HCEC 1CT (cell line): ENCODE measurements at regions not wholly inside any gene's neighbourhood (a gene's known extent, or its start where the extent isn't known, plus 50 kb on each side); places are given as distances from the start of the nearest gene placed in this dataset.
"Not testable (repeated sequence)": the region's sequence is repeated elsewhere in the genome, so short reads cannot be mapped to it uniquely, and the experiment has no call there.

ENCODE experiments used
- DNase-seq: peaks from one replicate; pipeline ENCODE4 v3.0.0-alpha.2; 2017

- DNase-seq, result peak; percentile 95
Measured at GRCh38 chr21:10325546-10325945, 195.8 kb upstream of the TPTE start.

- DNase-seq, result not testable (repeated sequence)
Measured at GRCh38 chr21:10326146-10326545, 195.2 kb upstream of the TPTE start.

DNA sequence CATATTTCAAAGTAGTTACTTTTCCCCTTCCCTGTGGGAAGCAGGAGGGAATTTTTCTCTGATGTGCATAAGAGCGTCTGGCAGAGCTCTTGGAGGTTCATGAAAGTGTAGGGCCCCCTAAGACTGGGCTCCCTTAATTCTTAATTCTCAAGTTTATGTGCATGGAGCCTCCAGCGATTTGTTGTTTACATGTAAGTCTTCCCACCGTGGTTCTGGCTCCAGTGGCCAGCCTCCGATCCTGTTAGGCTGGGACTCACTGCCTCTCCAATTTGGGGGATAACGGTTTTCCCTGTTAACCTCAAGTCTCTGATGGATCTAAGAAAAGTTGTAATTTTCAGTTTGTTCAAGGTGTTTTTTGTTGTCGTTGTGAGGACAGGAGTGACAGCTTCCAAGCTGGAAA lies 192.7 kb upstream of the TPTE start:
- not testable (repeated sequence) for DNase-seq

GRCh38 chr21:10330641-10331119 lies 190.7 kb upstream of the TPTE start:
- not testable (repeated sequence) for DNase-seq

DNA sequence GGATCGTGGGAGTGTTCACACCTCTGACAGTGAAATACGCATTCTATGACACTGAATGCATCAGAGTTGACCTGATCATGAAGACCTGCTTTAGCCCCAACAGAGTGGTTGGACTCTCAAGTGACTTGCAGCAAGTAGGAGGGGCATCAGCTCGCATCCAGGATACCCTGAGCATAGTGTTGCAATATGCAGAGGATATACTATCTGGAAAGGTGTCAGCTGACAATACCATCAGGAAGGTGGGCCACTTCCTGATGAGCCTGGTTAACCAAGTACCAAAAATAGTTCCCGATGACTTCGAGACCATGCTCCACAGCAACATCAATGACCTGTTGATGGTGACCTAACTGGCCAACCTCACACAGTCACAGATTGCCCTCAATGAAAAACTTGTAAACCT lies 190.2 kb upstream of the TPTE start:
- not testable (repeated sequence) for DNase-seq

GRCh38 chr21:10332935-10333334 lies 188.4 kb upstream of the TPTE start:
- DNase-seq, result not testable (repeated sequence)

DNA sequence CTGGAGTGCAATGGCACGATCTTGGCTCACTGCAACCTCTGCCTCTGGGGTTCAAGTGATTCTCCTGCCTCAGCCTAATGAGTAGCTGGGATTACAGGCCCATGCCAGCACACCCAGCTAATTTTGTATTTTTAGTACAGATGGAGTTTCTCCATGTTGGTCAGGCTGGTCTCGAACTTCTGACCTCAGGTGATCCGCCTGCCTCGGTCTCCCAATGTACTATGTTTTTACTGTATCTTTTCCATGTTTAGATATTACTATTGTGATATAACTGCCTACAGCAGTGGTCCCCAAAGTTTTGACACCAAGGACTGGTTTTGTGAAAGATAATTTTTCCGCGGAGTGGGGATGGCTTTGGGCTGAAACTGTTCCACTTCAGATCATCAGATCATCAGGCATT lies 187.0 kb upstream of the TPTE start:
- not testable (repeated sequence) for DNase-seq

DNA sequence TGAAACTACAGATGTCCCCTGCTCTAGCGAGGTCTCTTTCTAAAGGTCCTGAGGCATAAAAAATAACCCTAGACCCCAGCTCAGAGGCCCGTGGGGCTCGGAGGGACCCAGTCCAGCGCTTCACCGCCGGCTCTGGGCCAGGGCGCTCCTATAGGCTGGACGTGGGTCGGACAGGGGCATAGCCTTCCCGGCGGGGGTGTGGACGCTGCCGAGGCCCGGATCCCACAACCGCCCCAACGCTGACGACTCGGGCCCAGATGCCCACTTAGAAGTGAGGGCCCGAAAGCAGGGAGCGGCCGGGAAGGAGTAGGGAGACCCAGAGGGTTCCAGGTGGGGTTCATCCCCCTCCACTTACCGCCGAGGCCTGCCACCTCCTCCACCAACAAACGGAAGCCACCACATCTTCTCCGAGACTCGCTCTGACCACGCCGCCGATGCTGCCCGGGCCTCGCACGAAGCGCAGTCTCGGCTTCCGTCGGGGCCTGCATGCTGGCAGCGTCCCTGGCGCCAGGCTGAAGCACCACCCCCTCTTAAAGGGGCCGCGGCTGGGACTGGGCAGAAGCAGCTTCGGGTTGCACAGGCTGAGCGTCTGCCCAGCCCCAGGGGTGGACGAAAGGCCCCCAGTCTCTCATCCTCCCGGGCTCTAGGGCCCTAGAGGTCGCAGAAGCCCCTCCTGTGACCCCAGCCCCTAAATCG lies 179.0 kb upstream of the TPTE start:
- not testable (repeated sequence) for DNase-seq

DNA sequence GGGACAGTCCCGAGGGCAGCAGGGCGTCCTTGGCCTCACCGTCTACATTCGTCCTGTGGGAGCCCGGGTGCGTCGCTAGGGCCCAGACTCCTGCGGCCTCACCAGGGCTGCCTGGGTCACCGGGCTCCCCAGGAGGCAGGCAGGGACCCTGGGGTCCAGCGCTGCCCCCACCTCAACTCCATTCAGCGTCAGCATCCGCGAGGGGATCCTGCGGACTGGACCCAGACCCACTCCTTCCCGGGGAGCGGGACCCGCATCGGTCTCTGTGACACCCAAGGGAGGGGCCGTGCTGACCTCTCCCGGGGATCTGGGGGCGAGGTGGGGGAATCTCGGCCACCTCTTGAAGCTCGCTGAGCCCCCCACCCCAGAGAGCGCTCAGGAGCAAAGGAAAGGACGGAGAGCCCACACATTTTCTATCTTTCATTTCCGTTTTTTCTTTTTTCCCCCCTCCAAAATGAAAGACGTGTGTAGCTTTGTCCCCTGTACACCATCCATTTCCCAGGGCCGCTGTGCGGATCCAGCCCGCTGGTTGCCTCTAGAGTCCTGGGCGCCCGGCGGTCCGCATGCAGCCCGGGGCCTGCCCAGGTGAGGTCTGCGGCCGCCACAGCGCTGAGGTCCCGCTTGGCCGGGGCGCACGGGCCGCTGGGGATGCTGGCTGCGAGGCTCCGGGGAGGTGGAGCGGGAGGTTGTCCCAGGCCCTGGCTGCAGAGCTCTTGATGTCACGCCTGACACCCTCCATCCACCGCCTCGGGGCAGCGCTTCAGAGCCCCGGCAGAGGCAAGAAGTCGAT lies 178.0 kb upstream of the TPTE start:
- DNase-seq, result not testable (repeated sequence)

GRCh38 chr21:10344266-10344665 lies 177.1 kb upstream of the TPTE start:
- DNase-seq, result not testable (repeated sequence)

DNA sequence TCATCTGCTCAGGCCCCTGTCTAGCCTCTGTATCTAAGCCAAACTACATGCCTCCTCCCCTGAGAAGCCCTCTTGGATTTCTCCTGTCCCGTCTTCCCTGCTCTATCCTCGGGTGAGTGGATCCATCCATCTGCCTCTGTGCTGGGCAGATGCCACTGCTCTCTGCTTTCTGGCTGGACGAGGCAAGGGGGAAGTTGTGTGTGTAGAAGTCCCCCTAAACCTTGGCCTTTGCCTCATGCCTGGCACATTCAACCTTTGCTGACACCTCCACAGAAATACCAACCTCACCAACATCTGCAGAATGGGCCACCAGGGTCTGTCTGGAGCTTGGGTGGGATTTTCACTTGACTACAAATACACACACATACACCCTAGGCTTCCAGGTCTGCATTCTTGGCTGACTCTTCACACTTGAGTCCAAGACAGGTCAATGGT lies 176.2 kb upstream of the TPTE start:
- not testable (repeated sequence) for DNase-seq

DNA sequence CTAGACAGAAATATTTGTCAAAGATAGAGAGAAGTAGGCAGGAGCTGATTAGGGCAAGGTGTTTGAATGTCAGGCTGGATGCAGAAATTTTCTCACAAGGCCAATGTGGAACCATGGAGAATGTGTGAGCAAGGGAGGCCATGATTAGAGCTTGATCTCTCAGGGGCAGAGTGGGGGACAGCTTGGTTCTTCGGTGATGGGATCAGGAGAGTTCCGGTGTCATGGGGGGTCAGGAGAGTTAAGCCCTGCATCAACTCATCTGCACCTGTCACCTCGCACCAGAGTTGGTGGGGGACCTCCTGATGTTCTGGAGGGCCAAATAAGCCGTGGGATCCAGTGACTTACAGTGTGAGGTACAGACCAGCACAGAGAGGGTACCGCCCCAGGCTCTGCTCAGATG lies 175.1 kb upstream of the TPTE start:
- not testable (repeated sequence) for DNase-seq

DNA sequence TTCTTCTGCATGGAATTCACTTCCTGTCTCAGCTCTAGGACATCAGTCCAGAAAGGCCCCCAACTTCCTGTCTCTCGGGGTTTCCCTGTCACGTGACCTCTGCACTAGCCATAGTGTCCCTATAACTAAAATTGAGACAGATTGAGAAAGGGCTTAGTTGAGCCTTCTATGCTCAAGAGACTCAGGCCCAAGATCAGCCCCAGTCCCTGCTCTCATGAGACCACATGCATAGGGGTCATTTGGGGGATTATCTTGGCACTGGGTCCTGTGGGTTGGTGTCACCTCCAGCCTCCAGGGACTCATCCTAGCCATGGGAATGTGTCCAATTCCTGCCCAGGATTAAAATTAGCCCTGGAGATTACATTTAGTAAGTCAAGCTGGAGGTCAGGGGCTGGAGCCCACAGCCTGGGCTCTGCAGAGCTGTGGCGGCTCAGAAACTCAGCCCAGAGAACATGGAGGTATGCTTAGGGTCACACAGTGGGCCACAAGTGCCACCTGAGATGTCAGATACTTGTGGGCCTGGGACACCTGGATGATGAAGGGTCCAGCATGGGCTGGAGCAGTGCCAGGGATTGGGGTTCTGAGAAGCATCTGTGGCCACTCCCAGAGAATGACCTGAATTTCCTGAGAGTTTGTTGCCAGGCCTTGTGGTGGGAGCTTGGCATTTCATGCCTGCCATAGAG lies 174.3 kb upstream of the TPTE start:
- DNase-seq, result not testable (repeated sequence)

DNA sequence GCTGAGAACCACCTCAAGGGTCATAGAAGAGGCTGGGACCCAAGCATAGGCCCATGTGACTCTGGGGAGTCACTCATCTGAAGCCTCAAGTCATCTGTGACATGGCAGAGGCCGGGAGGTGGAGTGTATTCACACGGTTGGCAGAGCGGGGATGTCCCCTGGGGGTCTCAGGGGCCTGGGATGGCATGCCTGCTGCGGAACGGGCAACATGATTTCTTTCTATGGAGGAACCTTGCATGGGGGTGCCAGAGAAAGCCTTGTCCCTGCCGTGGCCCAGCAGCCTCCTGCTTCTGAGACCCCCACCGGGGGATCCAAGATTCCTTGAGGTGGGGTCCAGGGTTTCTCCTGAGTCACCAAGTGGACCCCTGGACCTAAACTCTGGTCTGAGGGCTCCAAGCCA lies 173.7 kb upstream of the TPTE start:
- not testable (repeated sequence) for DNase-seq

DNA sequence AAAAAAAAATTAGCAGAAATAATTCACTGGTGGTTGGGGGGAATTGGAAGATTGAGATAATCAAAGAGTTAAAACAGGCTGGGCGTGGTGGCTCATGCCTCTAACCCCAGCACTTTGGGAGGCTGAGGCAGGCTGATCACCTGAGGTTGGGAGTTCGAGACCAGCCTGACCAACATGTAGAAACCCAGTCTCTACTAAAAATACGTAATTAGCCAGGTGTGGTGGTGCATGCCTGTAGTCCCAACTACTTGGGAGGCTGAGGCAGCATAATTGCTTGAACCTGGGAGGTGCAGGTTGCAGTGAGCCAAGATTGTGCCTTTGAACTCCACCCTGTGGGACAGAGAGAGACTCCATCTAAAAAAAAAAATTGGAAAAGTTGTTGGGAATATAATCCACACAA lies 173.2 kb upstream of the TPTE start:
- not testable (repeated sequence) for DNase-seq

GRCh38 chr21:10354851-10355578 lies 166.4 kb upstream of the TPTE start:
- not testable (repeated sequence) for DNase-seq

- not testable (repeated sequence) for DNase-seq
Measured at GRCh38 chr21:10359120-10359519, 162.3 kb upstream of the TPTE start.

DNA sequence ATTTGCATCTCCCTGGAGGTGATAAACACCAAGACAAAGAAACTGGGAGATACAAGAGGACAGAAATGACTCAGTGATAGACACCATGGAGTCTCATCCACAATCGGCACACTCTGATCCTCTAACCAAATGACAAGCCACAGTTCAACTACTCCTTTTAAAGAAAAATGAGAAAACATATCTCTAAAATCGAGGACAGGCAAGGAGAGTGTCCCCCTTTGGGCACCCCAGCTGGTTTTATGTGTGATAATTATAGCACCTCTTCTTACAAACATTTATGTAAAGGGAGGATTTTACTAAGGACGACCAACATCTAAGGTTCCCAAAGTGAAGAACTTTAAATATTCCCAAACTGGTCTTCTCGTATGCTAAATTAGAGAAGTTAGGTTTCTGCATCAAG lies 161.5 kb upstream of the TPTE start:
- not testable (repeated sequence) for DNase-seq

- not testable (repeated sequence) for DNase-seq
Measured at GRCh38 chr21:10361214-10361736, 160.1 kb upstream of the TPTE start.

DNA sequence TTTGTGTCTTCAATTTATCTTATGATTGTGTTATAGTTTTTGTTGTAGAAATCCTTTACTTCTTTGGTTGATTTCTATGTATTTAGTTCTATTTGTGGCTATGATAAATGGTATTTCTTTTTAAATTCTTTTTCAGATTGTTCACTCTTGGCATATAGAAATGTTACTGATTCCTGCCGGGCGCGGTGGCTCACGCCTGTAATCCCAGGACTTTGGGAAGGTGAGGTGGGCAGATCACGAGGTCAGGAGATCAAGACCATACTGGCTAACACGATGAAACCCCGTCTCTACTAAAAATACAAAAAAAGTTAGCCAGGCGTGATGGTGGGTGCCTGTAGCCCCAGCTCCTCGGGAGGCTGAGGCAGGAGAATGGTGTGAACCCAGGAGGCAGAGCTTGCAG lies 158.6 kb upstream of the TPTE start:
- not testable (repeated sequence) for DNase-seq

DNA sequence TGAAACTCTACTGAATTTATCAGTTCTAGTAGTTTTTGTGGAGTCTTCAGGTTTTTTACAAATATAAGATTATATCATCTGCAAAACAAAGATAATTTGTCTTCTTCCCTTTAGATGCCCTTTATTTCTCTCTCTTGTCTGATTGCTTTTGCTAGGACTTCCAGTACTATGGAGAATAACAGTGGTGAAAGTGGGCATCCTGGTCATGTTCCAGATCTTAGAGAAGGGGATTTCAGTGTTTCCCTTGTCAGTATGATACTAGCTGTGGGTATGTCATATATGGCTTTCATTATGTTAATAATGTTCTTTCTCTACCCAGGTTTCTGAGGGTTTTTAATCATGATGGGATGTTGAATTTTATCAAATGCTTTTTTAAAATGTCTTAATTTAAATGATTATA lies 158.1 kb upstream of the TPTE start:
- not testable (repeated sequence) for DNase-seq

DNA sequence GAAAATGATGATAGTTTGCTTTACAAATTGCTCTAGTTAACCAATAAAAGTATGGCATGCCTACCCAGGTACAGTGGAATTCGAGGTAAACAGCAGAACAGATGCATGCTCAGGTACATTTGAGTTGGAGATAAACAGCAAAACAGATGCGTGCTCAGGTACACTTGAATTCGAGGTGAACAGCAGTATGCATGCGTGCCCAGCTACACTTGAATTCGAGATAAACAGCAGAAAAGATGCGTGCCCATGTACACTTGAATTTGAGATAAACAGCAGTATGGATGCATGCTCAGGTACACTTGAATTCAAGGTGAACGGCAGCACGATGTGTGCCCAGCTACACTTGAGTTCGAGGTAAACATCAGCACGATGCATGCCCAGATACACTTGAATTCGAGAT lies 155.2 kb upstream of the TPTE start:
- not testable (repeated sequence) for DNase-seq
